Hematopoietic multipotent progenitor cell treated with erythropoietin and hydrocortisone succinate and interleukin-3 and kit ligand, for 8 days (in vitro differentiated cells): ENCODE measurements at regions not wholly inside any gene's neighbourhood (a gene's known extent, or its start where the extent isn't known, plus 50 kb on each side); places are given as distances from the start of the nearest gene placed in this dataset.

ENCODE experiments used
- DNase-seq: peaks from one replicate; pipeline ENCODE4 v3.0.0-alpha.2; 2015

DNA sequence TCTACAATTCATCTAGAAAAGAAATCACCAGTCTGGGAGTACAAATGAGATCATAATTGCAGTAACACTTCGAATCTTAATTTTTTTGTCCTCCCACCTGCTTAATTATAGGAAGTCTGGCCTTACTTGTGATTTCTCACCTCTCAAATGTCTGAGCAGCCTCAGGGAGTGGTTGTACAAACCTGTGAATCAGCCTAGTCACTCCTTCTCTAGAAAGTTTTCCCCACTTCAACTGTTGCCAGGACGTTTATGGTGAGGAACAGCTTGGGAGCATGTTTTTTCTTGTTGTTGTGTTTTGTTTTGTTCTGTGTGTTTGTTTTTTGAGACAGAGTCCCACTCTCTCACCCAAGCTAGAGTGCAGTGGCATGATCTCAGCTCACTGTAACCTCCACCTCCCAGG, 50.3 kb upstream of the CLDN10 start:
- no peak for DNase-seq
